ENCODE measurements at regions not wholly inside any gene's neighbourhood (a gene's known extent, or its start where the extent isn't known, plus 50 kb on each side); places are given as distances from the start of the nearest gene placed in this dataset.

GRCh38 chr17:77906377-77906871, 52.1 kb upstream of the TNRC6C start:
- Mint-ChIP-seq H3K4me1 (no peaks in the 10 kb centered on the region), H3K9me3 (peaks cover 4% of the 10 kb centered on the region), H3K27me3 (peaks cover 67% of the 10 kb centered on the region), H3K36me3 (ENCODE audit: low read depth) (no peaks in the 10 kb centered on the region), H3K4me3 (no peak overlapping the region), H3K27ac (no peak overlapping the region)
- ChIA-PET POLR2A (interaction anchor here (0.7 kb wide), 1 partner anchor 22 kb away, joined by 3 read pairs; no protein-coding TSS in a partner anchor), CTCF (no interaction called here)
- DNase-seq, result no peak
- intact Hi-C loops (cut with micrococcal nuclease), result no loop called here
- no peak for TF ChIP-seq CTCF (IDR thresholded peaks at IDR 0.05)
- no peak for ATAC-seq (ENCODE audit: low read depth)

GRCh38 chr17:77907497-77908461, 50.7 kb upstream of the TNRC6C start:
- POLR2A ChIA-PET, result interaction anchor here (0.5 kb wide), 1 partner anchor 961 kb away, joined by 4 read pairs; no protein-coding TSS in a partner anchor
- H3K4me3 Mint-ChIP-seq, result no peak overlapping the region
- intact Hi-C loops (cut with micrococcal nuclease), result no loop called here

GRCh38 chr17:77908501-77908900, 50.0 kb upstream of the TNRC6C start:
- ChIA-PET POLR2A (no interaction called here), CTCF (no interaction called here)
- peaks cover 6% of the 10 kb centered on the region for H3K9me3 Mint-ChIP-seq
- TF ChIP-seq CTCF (IDR thresholded peaks at IDR 0.05), result no peak
- peaks cover 58% of the 10 kb centered on the region for H3K27me3 Mint-ChIP-seq
- intact Hi-C loops (cut with micrococcal nuclease), result no loop called here
- DNase-seq (no peak), ATAC-seq (ENCODE audit: low read depth) (no peak)
- no peaks in the 10 kb centered on the region for H3K36me3 Mint-ChIP-seq (ENCODE audit: low read depth)
- no peak overlapping the region for H3K4me3 Mint-ChIP-seq
- H3K4me1 Mint-ChIP-seq, result no peaks in the 10 kb centered on the region
- no peak overlapping the region for H3K27ac Mint-ChIP-seq

More at GRCh38 chr17:77907497-77908461, 50.7 kb upstream of the TNRC6C start:
- Mint-ChIP-seq H3K36me3 (ENCODE audit: low read depth) (no peaks in the 10 kb centered on the region), H3K27ac (no peak overlapping the region), H3K4me1 (no peaks in the 10 kb centered on the region), H3K9me3 (peaks cover 6% of the 10 kb centered on the region), H3K27me3 (peaks cover 65% of the 10 kb centered on the region)
- DNase-seq (no peak), ATAC-seq (ENCODE audit: low read depth) (no peak)
- no peak for TF ChIP-seq CTCF (IDR thresholded peaks at IDR 0.05)
- CTCF ChIA-PET, result no interaction called here

Measured in activated B cell treated with CpG ODN at 0.5 μM for 24 hours (primary cell).